IMR-90 (cell line): ENCODE measurements at regions not wholly inside any gene's neighbourhood (a gene's known extent, or its start where the extent isn't known, plus 50 kb on each side); places are given as distances from the start of the nearest gene placed in this dataset.
A peak's percentile ranks its signal among the peaks of the same experiment; 100 is the strongest.

Experiments
- ATAC-seq: fragments of 200-7000 bp; cut with Tn5 transposase; 2 replicates; pipeline ENCODE4 v1.9.1; 2020; ENCODE audit warnings: low read depth, mild to moderate bottlenecking, moderate library complexity
- BruUV-seq: library from RNA; stranded (reverse); fragments of 400-500 nt; replicated peaks from 2 replicates; lab custom pipeline; 2021; lab: Mats Ljungman, UMichigan
- CTCF ChIA-PET: fragments of 300-600 bp; formaldehyde crosslinking; extraction: SDS; loops from one replicate; lab custom pipeline; 2021; ENCODE audit warnings: antibody characterized with exemption; lab: Yijun Ruan, JAX
- POLR2A ChIA-PET: fragments of 300-600 bp; sonication (Branson Sonifier 250); formaldehyde crosslinking; loops from one replicate; lab custom pipeline; 2022; ENCODE audit warnings: antibody characterized with exemption; ENCODE audit not compliant: unreplicated experiment; lab: Charles Lee
- DNase-seq: peaks from one replicate; pipeline ENCODE4 v3.0.0; 2013
- H2AFZ ChIP-seq: replicated peaks from 2 replicates; pipeline ENCODE3; 2013; ENCODE audit warnings: low read length, mild to moderate bottlenecking; ENCODE audit not compliant: poor library complexity
- H2AK5ac ChIP-seq: 2 replicates; pipeline ENCODE4 v1.6.1; 2013; ENCODE audit warnings: low read depth, low read length, inconsistent platforms
- H2AK9ac ChIP-seq: replicated peaks from 2 replicates; pipeline ENCODE3; 2013; ENCODE audit warnings: mild to moderate bottlenecking, low read depth, low read length, moderate library complexity; ENCODE audit not compliant: poor library complexity
- H2BK120ac ChIP-seq: 2 replicates; pipeline ENCODE4 v1.6.1; 2013; ENCODE audit warnings: low read depth, low read length, inconsistent platforms
- H2BK15ac ChIP-seq: 3 replicates; pipeline ENCODE4 v1.6.1; 2013; ENCODE audit warnings: low read depth, low read length, inconsistent platforms
- H2BK20ac ChIP-seq: 2 replicates; pipeline ENCODE4 v1.6.1; 2013; ENCODE audit warnings: low read depth, mild to moderate bottlenecking, inconsistent platforms, low read length, moderate library complexity
- H2BK5ac ChIP-seq: 2 replicates; pipeline ENCODE4 v1.6.1; 2013; ENCODE audit warnings: mild to moderate bottlenecking, low read depth, low read length, inconsistent platforms; ENCODE audit not compliant: poor library complexity, severe bottlenecking
- H3K14ac ChIP-seq: replicated peaks from 2 replicates; pipeline ENCODE4 v1.6.1; 2013; ENCODE audit warnings: low read depth, low read length, inconsistent platforms
- H3K18ac ChIP-seq: 2 replicates; pipeline ENCODE4 v1.6.1; 2013; ENCODE audit warnings: low read depth, low read length, control low read depth
- H3K23ac ChIP-seq: 2 replicates; pipeline ENCODE4 v1.6.1; 2013; ENCODE audit warnings: low read depth, low read length, inconsistent platforms
- H3K27ac ChIP-seq: 2 replicates; pipeline ENCODE4 v1.5.1; 2013; ENCODE audit warnings: mild to moderate bottlenecking, control low read depth, low read length; ENCODE audit not compliant: insufficient read depth
- H3K27me3 ChIP-seq: 2 replicates; pipeline ENCODE4 v1.6.1; 2013; ENCODE audit warnings: low read length; ENCODE audit not compliant: control insufficient read depth, insufficient read depth
- H3K36me3 ChIP-seq: 2 replicates; pipeline ENCODE4 v1.6.1; 2013; ENCODE audit warnings: low read length, mixed read lengths; ENCODE audit not compliant: control insufficient read depth, insufficient read depth
- H3K4ac ChIP-seq: 2 replicates; pipeline ENCODE4 v1.6.1; 2013; ENCODE audit warnings: low read depth, low read length, inconsistent platforms
- H3K4me1 ChIP-seq: 2 replicates; pipeline ENCODE4 v1.6.1; 2013; ENCODE audit warnings: low read length, mixed read lengths; ENCODE audit not compliant: control insufficient read depth, insufficient read depth
- H3K4me2 ChIP-seq: 2 replicates; pipeline ENCODE4 v1.6.1; 2013; ENCODE audit warnings: low read depth, mild to moderate bottlenecking, control low read depth, low read length, moderate library complexity
- H3K4me3 ChIP-seq: 2 replicates; pipeline ENCODE4 v1.5.1; 2013; ENCODE audit warnings: low read depth, mild to moderate bottlenecking, control low read depth, low read length, moderate library complexity; ENCODE audit not compliant: insufficient read depth
- H3K56ac ChIP-seq: 2 replicates; pipeline ENCODE4 v1.6.1; 2013; ENCODE audit warnings: low read length, inconsistent platforms; ENCODE audit not compliant: insufficient read depth; ENCODE audit errors: extremely low read depth
- H3K79me1 ChIP-seq, 2 experiments: 2 replicates each; pipeline ENCODE4 v1.6.1; 2013; ENCODE audit warnings: low read length in 2 of 2, inconsistent platforms in 1 of 2, low read depth in 1 of 2
- H3K9ac ChIP-seq: 2 replicates; pipeline ENCODE4 v1.6.1; 2013; ENCODE audit warnings: low read depth, low read length, control low read depth
- H3K9me1 ChIP-seq: 2 replicates; pipeline ENCODE4 v1.6.1; 2013; ENCODE audit warnings: low read length, inconsistent platforms; ENCODE audit not compliant: insufficient read depth
- H3K9me3 ChIP-seq: 2 replicates; pipeline ENCODE4 v1.6.1; 2013; ENCODE audit warnings: low read length; ENCODE audit not compliant: control insufficient read depth, insufficient read depth
- H4K20me1 ChIP-seq: 2 replicates; pipeline ENCODE4 v1.6.1; 2013; ENCODE audit warnings: low read length, inconsistent platforms; ENCODE audit not compliant: insufficient read depth
- H4K5ac ChIP-seq: 2 replicates; pipeline ENCODE4 v1.6.1; 2013; ENCODE audit warnings: mild to moderate bottlenecking, low read depth, low read length, control low read depth
- H4K8ac ChIP-seq, 2 experiments: 2 replicates each; pipeline ENCODE4 v1.6.1; 2013; ENCODE audit warnings: low read depth in 2 of 2, low read length in 2 of 2, control low read depth in 1 of 2, inconsistent platforms in 1 of 2
- H4K91ac ChIP-seq: 2 replicates; pipeline ENCODE4 v1.6.1; 2013; ENCODE audit warnings: low read depth, low read length, inconsistent platforms; ENCODE audit not compliant: insufficient read depth
- FOS ChIP-seq: fragments of 150-350 bp; IDR thresholded peaks from 2 replicates; pipeline ENCODE4 v1.6.1; 2016; ENCODE audit warnings: low read depth, low read length
- SMC3 ChIP-seq: fragments of 150-350 bp; IDR thresholded peaks from 2 replicates; pipeline ENCODE4 v1.6.1; 2016; ENCODE audit warnings: low read depth, mild to moderate bottlenecking, antibody characterized with exemption, low read length, moderate library complexity
- WGBS, 2 experiments: methylation state at CpG; one replicate each; pipeline versions ENCODE4 v1.1.5 to v1.1.7; 2013; ENCODE audit warnings: missing lambda C conversion rate in 2 of 2; ENCODE audit not compliant: insufficient read length in 1 of 2; ENCODE audit errors: extremely low coverage in 2 of 2; 5-methylcytosine and 5-hydroxymethylcytosine counted together
- dilution Hi-C: fragments of 300-500 bp; cut with HindIII; formaldehyde crosslinking; loops from one replicate; pipeline ENCODE4 v1.14.3; 2018; ENCODE audit warnings: low sequenced_read_pairs; ENCODE audit not compliant: unreplicated experiment
- in situ Hi-C: fragments of 300-500 bp; cut with MboI; formaldehyde crosslinking; loops from 3 replicates; pipeline ENCODE4 v1.14.3; 2019; ENCODE audit warnings: low sequenced_read_pairs, inconsistent platforms, mixed read lengths
- intact Hi-C: fragments of 100-400 bp; cut with micrococcal nuclease; formaldehyde crosslinking; loops from 2 replicates; pipeline ENCODE4 v1.10.0; 2022

- no peaks in the 10 kb centered on the region for H3K79me1 ChIP-seq
- H3K9me1 ChIP-seq = no peaks in the 10 kb centered on the region
- no peak overlapping the region for H2BK15ac ChIP-seq
- H2AFZ ChIP-seq = no peak overlapping the region
- no peak overlapping the region for H4K5ac ChIP-seq
- DNase-seq (peak; percentile 5), ATAC-seq (peak; percentile 24; the same call in 1 of the 2 replicates)
- H3K9me3 ChIP-seq = no peaks in the 10 kb centered on the region
- H3K9ac ChIP-seq = no peak overlapping the region
- H3K18ac ChIP-seq = no peak overlapping the region
- no peaks in the 10 kb centered on the region for H3K36me3 ChIP-seq
- dilution Hi-C loops (no loop called here), in situ Hi-C loops (no loop called here), intact Hi-C loops (no loop called here)
- TF ChIP-seq FOS (peak; percentile 13; the same call in 1 of the 2 replicates), SMC3 (no peak)
- CTCF ChIA-PET = interaction anchor here (0.6 to 0.7 kb wide), 2 partner anchors 8 to 1600 kb away, joined by 3 to 4 read pairs; no protein-coding TSS in a partner anchor
- no peak overlapping the region for H3K56ac ChIP-seq
- H4K8ac ChIP-seq = no peak overlapping the region
- POLR2A ChIA-PET = no interaction called here
- no peak overlapping the region for H2BK120ac ChIP-seq
- no peak overlapping the region for H3K14ac ChIP-seq
- H3K23ac ChIP-seq = no peak overlapping the region
- H3K27ac ChIP-seq = no peak overlapping the region
- H4K91ac ChIP-seq = no peak overlapping the region
- BruUV-seq = no TSS peak
- H2BK5ac ChIP-seq = no peak overlapping the region
- no peak overlapping the region for H2AK9ac ChIP-seq
- H2AK5ac ChIP-seq = no peak overlapping the region
- no peaks in the 10 kb centered on the region for H3K27me3 ChIP-seq
- no peaks in the 10 kb centered on the region for H4K20me1 ChIP-seq
- H2BK20ac ChIP-seq = no peak overlapping the region
- no peaks in the 10 kb centered on the region for H3K4me1 ChIP-seq
- WGBS, 2 experiments = 83% methylated on average over 1 of the region's 5 CpGs; no CpG with 5 or more reads in 1 of the 2 experiments
- no peak overlapping the region for H3K4me3 ChIP-seq
- H3K4me2 ChIP-seq = no peak overlapping the region
- no peak overlapping the region for H3K4ac ChIP-seq
Measured at GRCh38 chr21:15967661-15968060, 237.9 kb downstream of the USP25 start.
